ENCODE measurements at regions not wholly inside any gene's neighbourhood (a gene's known extent, or its start where the extent isn't known, plus 50 kb on each side); places are given as distances from the start of the nearest gene placed in this dataset.

DNA sequence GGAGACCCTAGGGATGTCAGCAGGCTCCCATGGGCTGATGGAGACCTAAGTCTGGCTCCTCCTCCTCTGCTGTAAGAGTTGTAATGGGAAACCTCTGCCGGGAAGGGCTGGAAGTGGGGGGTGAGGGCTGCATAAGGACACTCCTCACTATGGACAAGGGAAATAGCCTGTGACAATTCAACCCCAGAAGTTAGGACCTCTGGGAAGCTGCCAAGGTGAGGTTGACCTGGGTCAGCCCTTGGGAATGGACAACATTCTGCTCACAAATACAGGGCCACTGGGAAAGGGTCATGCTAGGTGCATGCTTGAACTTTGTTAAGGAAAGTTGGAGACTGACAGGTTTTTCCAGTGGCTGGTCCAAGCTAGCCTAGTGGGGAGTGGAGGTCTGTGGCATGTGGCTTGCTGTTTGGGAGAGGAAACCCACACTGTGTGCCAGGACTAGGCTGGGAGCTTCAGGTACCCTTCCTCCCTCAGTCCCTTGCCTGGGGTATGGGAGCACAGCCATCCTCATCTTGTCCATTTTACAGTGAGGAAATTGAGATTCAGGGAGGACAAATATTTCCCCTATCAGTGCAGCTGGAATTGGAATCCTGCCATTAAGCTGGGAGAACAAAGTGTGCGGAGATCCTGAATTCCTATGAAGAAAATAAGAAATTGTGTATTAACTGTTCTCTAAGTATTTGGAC lies 190.4 kb downstream of the SALL1 start:
- no peak for DNase-seq (ENCODE audit: low read depth in 2 of 3, low spot score in 2 of 3)

GRCh38 chr16:50957056-50957455 lies 194.0 kb downstream of the SALL1 start:
- no peak for DNase-seq (ENCODE audit: low read depth in 2 of 3, low spot score in 2 of 3)

GRCh38 chr16:50956637-50957036 lies 194.4 kb downstream of the SALL1 start:
- no peak for DNase-seq (ENCODE audit: low read depth in 2 of 3, low spot score in 2 of 3)

DNA sequence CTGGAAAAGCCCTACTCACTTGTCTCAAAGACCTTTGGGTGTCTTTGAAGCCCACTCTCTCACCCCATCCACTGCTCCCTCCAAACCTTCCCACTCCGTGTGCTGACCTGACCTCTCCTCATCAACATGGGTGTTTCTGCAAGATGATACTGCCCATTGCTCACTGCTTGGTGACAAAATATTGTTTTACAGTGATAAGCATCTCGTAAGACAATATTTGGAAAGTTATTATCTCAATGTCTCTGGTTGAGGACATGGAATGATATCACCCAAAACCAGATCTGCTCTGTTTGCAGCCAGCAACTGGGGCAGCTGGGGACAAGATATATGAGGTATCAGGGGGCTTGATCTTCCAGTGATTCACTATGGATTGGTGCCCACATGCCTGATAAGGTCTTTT lies 195.8 kb downstream of the SALL1 start:
- no peak for DNase-seq (ENCODE audit: low read depth in 2 of 3, low spot score in 2 of 3)

GRCh38 chr16:50954469-50954868 lies 196.6 kb downstream of the SALL1 start:
- no peak for DNase-seq (ENCODE audit: low read depth in 2 of 3, low spot score in 2 of 3)

- DNase-seq (ENCODE audit: low read depth in 2 of 3, low spot score in 2 of 3), result no peak
These were observed 197.8 kb downstream of the SALL1 start for GRCh38 chr16:50953290-50953689.

DNA sequence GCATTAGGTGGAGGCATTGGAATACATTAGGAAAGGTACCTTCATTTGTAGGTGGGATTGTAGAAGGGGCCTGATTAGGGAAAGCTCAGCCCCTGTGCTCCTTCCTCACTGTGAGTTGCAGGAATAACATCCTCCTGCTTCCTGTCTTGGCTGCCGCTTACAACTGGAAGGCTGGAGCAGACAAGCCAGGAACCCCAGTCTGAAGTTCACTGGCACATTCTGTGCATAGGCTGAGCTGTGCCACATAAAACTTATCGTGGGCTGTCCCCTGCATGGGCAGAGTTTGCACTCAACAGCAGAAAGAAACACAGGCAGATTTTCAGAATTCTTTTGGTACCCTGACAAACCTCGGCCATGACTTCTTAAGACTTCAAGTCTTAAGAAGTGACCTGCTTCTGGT lies 200.1 kb downstream of the SALL1 start:
- no peak for DNase-seq (ENCODE audit: low read depth in 2 of 3, low spot score in 2 of 3)

DNA sequence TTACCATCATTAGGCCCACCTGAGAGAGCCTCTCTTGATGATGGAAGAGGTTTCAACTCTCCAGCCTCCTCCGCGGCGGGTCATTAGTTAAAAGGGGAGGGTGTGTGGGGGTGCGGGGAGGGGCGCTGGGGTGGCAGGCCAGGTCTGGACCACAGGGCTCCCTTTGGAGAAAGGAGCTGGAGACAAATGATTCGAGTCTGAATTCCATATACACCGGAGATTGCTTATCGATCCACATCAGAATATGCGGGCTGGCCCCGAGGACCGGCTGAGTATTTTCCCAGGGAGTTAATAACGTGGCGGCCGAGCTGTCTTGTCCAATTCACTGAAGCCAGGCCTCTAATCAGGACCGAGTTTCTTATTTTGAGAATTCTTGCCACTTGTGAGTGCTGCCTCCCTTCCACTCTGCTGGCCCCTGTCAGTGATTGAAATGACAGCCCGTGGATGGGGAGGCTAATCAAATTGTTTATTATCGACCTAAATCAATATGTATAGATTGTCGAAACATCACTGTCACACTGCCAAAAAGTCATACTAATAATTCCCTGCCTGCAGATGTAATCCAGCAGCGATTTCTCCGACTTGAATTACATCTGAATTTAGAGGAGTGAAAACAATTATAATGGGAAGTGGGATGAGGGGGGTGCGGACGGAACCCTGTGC lies 202.7 kb downstream of the SALL1 start:
- no peak for DNase-seq (ENCODE audit: low read depth in 2 of 3, low spot score in 2 of 3)

DNA sequence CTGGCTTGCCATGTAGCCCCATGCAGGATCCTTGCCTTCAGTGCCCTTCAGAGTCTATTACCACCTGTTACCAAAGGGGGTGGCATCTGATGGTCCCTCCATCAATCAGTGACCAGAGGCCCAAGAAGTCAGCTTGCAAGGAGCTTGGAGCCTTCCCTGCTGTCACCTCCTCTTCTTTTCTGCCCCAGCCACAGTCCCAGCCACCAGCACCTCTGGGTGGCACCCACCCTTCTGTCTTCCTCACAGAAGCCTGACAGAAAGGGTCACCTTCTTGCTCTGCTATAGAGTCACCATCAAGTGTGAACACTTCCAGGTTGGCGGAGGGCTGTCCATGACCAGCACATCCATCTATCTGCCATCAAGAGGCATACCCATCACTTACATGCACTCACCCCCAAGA lies 203.2 kb downstream of the SALL1 start:
- no peak for DNase-seq (ENCODE audit: low read depth in 2 of 3, low spot score in 2 of 3)

DNA sequence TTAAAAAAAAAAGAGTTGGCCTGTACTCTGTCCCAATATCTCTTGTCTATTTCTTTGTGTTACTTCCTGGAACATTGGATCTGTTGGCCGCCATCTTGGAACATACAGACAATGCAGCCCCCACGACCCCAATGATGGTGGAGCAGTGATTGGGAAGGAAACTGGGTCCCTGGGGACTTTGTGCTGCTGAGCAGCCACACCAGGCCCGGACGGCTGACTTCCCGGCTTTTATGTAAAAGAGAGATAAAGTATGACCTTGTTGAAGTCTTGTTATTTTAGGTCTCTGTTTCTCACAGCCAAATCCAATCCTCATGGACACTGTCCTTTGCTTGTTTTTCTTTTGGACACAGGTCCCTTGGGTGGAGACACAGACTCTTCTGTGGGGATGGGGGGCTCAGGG lies 204.5 kb downstream of the SALL1 start:
- no peak for DNase-seq (ENCODE audit: low read depth in 2 of 3, low spot score in 2 of 3)

DNA sequence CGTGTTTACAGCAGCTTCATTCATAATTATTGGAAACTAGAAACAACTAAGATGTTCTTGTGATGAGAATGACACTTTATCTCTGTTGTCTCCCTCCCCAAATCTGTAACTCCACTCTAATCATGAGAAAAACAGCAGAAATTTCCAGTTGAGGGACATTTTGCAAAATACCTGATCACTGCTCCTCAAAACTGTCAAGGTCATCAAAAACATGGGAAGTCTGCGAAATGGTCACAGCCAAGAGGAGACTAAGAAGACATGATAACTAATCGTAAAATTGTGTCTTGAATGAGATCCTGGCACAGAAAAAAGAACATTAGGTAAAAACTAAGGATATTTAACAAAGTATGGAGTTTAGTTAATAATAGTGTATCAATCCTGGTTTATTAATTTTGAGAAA lies 204.2 kb downstream of the CYLD start:
- no peak for DNase-seq (ENCODE audit: low read depth in 2 of 3, low spot score in 2 of 3)

- no peak for DNase-seq (ENCODE audit: low read depth in 2 of 3, low spot score in 2 of 3)
These were observed 203.3 kb downstream of the CYLD start for GRCh38 chr16:50945171-50945570.

- DNase-seq (ENCODE audit: low read depth in 2 of 3, low spot score in 2 of 3), result no peak
These were observed 202.6 kb downstream of the CYLD start for GRCh38 chr16:50944436-50944835.

DNA sequence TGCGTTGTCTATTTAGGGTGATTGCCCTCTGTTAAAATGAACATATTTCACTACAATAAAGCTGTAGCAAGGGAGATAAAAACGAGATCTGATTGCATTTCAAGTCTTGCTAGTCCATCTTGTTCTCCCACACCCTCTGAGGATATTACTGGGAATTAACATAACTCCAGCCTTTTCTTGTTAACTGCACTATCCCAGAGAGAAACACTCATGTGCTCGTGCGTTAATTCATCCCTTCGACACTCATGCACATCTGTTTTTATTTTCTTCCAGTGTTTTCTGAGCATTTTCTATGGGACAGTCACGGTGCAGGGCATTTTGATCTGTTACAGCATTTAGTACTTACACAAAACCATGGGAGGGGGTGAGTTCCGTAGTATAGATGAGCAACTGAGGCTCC lies 202.1 kb downstream of the CYLD start:
- DNase-seq (ENCODE audit: low read depth in 2 of 3, low spot score in 2 of 3), result no peak

DNA sequence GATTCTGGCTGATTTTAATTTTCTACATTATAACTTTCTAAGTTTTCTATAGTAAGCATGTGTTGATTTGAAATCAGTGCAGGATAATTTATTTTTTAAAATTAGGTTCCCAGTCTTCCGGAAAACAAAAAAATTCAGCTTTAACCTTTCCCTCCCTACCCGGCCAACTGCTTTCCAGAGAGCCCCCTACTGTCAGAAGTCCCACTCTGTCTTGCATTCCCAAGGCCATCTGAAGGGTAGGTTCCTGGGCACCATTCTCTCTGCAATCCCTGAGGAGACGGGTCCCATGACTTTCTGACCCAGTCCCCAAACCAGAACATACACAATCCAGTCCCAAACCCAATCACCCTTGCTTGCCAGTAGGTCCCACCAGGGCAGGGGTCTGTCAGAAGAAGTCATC lies 200.3 kb downstream of the CYLD start:
- no peak for DNase-seq (ENCODE audit: low read depth in 2 of 3, low spot score in 2 of 3)

DNA sequence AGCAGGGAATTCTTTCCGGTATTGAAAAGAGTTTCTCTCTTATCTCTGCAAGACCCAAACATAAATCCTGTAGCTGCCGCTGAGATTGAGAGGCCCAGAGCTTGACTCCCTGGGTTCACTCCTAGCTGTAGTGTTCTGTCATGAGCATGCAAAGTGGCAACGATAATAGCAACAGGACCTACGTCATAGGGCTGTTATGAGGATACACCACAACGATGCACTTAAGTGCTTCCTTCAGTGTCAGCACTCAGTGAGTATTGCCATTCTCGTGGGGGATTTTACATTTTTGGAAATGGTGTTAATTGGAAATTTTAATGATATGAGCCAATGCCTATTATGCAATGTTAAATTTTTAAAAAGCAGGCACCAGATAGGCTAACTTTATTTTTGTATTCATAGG lies 199.8 kb downstream of the CYLD start:
- DNase-seq (ENCODE audit: low read depth in 2 of 3, low spot score in 2 of 3), result no peak

- no peak for DNase-seq (ENCODE audit: low read depth in 2 of 3, low spot score in 2 of 3)
These were observed 198.5 kb downstream of the CYLD start for GRCh38 chr16:50940275-50940854.

DNA sequence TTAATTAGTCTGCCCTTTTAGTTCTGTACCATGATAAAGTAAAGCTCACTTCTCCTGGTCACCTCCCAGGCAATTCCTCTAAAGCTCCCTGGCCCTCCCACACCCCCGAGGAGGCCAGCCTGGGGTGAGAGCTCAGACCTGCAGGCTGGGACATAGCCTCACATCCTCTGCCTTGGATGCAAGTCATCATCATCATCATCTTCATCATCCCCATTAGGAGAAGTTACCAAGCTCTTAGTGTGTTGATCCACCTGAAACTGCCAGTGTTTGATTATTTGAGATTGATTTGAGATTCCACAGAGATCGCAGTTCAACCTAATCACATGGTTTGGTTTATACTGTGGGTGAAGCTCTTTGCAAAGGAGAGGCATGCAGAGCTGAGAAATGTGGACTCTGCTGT lies 197.5 kb downstream of the CYLD start:
- no peak for DNase-seq (ENCODE audit: low read depth in 2 of 3, low spot score in 2 of 3)

- no peak for DNase-seq (ENCODE audit: low read depth in 2 of 3, low spot score in 2 of 3)
These were observed 197.0 kb downstream of the CYLD start for GRCh38 chr16:50938932-50939331.

DNA sequence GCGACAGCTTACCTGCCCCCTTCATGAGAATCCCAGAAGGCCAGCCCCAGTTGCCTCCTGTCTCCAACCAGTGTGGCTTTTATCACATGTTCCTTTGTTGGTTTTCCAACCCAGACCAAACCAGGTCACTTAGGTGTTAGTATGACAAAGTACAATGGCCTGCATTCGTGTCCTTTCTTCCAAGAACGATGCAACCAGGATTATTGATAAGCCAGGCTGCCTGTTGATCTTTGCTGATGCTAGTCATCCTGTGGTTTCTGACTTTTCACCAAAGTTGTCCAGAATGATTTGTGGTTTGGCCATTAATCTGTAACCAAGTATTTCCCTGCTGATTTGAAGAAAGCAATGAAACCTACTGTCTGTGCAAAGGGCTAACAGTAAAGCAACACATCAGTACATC lies 191.4 kb downstream of the CYLD start:
- no peak for DNase-seq (ENCODE audit: low read depth in 2 of 3, low spot score in 2 of 3)

DNA sequence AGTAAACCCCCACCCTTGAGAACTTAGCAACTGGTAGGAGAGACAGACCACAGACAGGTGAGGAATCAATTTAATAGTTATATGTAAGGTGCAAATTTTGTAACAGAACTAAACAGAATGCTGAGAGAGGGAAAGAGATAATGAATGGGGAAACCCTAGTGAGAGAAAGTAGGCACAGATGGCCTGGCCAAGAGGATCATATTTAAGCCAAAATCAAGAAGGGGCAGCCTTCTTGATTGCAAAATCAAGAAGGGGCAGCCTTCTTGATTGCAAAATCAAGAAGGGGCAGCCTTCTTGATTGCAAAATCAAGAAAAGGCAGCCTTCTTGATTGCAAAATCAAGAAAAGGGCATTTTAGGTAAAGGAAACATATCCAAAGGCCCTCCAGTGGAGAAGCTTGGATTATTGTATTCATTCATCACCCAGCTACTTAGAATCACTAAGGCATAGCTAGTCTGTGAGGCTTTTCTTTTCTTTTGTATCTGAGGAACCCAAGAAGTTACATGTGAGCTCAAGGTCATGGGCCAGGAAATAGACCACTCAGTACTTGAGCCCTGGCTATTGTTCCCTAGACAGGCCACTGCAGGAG lies 190.6 kb downstream of the CYLD start:
- DNase-seq (ENCODE audit: low read depth in 2 of 3, low spot score in 2 of 3), result no peak

DNA sequence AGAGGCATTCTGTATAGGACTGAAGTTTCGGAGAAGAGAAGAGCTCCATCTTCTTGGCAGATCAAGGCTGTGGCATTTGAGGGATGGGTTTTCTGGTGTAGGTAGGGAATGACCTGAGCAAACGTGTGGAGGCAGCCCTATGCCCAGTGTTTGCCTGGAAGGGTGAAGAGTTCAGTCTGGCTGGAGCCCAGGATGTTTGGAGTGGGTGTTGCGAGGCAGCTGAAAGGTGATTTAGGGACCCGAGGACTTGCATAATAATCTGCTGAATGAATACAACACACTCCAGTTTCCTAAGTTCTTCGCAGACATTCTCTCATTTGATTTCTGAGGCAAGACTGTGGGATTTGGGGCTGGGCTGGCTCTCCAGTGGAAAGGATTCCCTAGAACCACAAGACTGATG lies 186.2 kb downstream of the CYLD start:
- DNase-seq (ENCODE audit: low read depth in 2 of 3, low spot score in 2 of 3), result no peak

Measured in activated CD8-positive, alpha-beta memory T cell treated with anti-CD3 and anti-CD28 coated beads for 48 hours (primary cell).